GM12873 (cell line): ENCODE measurements at regions not wholly inside any gene's neighbourhood (a gene's known extent, or its start where the extent isn't known, plus 50 kb on each side); places are given as distances from the start of the nearest gene placed in this dataset.

Experiments used
- CTCF ChIP-seq: IDR thresholded peaks from 2 replicates; pipeline ENCODE4 v1.5.1; 2012; ENCODE audit warnings: low read depth, mild to moderate bottlenecking, moderate library complexity, low read length, control low read depth; ENCODE audit not compliant: insufficient read depth; ENCODE audit errors: missing control alignments

GRCh38 chr20:10906834-10907233 lies 233.0 kb upstream of the JAG1 start:
- TF ChIP-seq CTCF, result no peak

- TF ChIP-seq CTCF, result no peak
These were observed 236.0 kb upstream of the JAG1 start for GRCh38 chr20:10909803-10910202.

- TF ChIP-seq CTCF, result no peak
These were observed 236.9 kb upstream of the JAG1 start for GRCh38 chr20:10910535-10911178.

- TF ChIP-seq CTCF, result no peak
These were observed 237.5 kb upstream of the JAG1 start for GRCh38 chr20:10911298-10911697.

- TF ChIP-seq CTCF, result no peak
These were observed 242.0 kb upstream of the JAG1 start for GRCh38 chr20:10915815-10916214.

- no peak for TF ChIP-seq CTCF
These were observed 242.5 kb upstream of the JAG1 start for GRCh38 chr20:10916312-10916711.

GRCh38 chr20:10917826-10918225 lies 244.0 kb upstream of the JAG1 start:
- no peak for TF ChIP-seq CTCF
